ENCODE measurements at regions not wholly inside any gene's neighbourhood (a gene's known extent, or its start where the extent isn't known, plus 50 kb on each side); places are given as distances from the start of the nearest gene placed in this dataset.
"Not testable (repeated sequence)": the region's sequence is repeated elsewhere in the genome, so short reads cannot be mapped to it uniquely, and the experiment has no call there.

DNA sequence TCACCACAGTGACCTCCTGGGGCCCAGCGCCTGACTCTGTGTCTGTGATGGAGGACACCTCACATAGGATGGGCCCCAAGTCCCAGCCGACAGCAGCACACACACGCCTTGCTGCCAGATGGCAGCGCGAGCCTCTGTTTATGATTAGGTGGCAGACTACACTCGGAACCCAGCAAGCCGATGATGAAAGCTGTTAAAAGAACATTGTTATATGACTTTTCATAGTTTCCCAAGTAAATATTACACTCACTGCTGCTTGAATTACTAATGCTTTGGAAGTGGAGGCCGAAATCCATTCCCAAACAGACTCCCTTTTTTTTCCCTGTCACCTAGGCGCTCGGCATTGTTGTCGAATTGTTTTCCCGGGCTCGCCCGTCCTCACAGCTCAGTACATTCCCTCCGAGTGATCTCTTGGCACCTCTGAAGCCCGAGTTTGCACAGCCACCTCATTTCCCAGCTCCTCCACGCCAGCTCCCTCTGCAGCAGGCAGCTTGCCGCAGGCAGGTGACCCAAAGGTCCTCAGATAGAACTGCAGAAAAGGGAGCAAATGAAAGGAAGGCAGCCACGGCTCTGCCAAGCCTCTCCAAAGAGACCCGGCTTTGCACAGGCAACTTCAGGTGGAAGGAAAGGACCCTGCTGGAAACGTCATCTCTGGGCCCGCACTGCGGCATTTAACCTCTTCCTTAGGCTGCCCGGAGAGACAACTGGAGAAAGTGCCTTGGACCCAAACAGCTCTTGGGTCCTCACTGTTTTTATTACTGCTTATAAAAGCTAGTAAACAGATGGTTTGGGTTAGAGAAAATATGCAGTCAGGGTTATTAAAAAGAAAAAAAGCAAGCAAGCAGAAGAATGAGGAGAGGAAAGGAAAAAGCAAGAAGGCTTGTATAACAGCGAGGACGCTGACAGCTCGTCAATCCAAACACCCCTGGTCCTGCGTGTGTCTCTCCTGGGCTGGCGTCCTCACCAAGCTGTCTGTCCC lies 72.2 kb upstream of the SLC25A33 start:
- no peak for DNase-seq (ENCODE audit: low read depth)

DNA sequence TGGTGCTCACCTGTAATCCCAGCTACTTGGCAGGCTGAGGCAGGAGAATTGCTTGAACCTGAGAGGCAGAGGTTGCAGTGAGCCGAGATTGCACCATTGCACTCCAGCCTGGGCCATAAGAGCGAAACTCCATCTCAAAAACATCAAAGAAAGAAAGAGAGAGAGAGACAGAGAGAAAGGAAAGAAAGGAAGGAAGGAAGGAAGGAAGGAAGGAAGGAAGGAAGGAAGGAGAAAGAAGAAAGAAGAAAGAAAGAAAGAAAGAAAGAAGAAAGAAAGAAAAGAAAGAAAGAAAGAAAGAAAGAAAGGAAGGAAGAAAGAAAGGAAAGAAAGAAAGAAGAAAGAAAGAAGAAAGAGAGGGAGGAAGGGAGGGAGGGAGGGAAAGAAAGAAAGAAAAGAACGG lies 69.4 kb upstream of the SLC25A33 start:
- DNase-seq (ENCODE audit: low read depth), result not testable (repeated sequence)

- no peak for DNase-seq (ENCODE audit: low read depth)
These were observed 67.6 kb upstream of the SLC25A33 start for GRCh38 chr1:9471679-9472078.

- no peak for DNase-seq (ENCODE audit: low read depth)
These were observed 66.8 kb upstream of the SLC25A33 start for GRCh38 chr1:9472386-9473031.

DNA sequence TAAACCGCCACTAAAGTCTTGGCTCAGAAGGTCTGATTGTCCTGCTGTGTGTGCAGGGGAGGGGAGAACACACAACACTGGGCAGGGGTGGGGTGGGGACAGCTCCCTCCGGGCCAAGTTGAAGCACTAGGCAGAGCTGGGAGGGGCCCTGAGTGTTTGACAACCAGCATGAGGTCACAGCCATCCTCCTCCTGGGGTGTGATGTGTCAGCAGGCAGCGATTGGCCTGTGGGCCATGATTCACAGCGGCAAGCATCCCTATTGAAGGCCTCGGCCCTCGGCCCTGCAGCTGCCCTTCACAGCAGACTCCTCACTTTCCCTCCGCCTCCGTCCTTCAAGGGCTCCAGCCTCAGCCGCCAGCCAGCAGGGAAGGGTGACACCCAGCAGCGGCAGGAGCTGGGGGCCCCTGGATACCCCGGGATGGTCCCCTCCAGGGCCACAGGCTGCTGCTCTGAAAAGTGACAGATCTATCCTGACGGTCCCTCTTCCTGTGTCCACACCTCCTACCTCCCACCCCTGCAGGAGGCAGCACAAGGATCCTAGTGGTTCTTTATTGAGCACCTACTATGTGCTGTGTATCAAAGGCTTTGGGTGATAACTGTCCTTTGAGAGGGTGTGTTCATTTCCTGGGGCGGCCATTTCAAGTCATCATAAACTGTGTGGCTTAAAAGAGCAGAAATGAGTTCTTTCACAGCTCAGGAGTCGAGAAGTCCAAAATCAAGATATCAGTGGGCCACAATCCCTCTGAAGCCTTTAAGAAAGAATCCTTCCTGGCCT lies 66.0 kb upstream of the SLC25A33 start:
- DNase-seq (ENCODE audit: low read depth), result peak; percentile 58

- no peak for DNase-seq (ENCODE audit: low read depth)
These were observed 64.1 kb upstream of the SLC25A33 start for GRCh38 chr1:9475061-9475627.

- DNase-seq (ENCODE audit: low read depth), result no peak
These were observed 62.3 kb upstream of the SLC25A33 start for GRCh38 chr1:9476790-9477463.

DNA sequence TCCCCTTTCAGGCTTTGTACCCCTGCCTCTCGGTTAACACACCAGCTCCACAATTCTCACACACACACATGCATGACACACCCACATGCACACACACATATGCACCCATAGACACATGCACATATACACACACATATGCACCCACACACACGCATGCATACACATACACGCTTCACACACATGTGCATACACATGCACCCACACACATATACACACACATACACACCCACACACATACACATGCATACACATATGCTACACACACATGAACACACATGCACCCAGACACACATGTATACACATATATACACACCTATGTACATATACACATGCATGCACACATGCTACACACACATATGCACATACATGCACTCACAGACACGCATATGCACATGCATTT lies 61.7 kb upstream of the SLC25A33 start:
- DNase-seq (ENCODE audit: low read depth), result no peak

GRCh38 chr1:9478021-9478420 lies 61.2 kb upstream of the SLC25A33 start:
- no peak for DNase-seq (ENCODE audit: low read depth)

DNA sequence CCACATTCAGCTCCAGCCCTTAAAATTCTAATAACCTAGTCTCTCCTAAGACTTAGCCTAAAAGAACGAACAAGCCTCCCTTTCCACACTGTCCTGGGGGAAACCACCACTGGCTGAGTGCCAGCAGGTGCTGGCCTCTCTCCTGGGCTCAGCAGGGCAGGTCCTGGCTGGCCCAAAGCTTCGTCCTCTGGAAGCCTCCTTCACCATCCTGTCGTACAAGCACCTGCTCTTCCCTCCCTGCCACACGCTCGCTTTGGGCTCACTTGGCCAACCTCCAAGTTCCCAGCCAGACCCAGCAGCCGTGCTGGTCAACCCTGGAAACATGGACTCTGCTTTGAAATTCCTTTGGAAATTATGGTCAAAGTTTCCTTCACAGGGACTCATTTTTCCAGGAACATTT lies 58.2 kb upstream of the SLC25A33 start:
- DNase-seq (ENCODE audit: low read depth), result no peak

- DNase-seq (ENCODE audit: low read depth), result no peak
These were observed 56.9 kb upstream of the SLC25A33 start for GRCh38 chr1:9482403-9482802.

DNA sequence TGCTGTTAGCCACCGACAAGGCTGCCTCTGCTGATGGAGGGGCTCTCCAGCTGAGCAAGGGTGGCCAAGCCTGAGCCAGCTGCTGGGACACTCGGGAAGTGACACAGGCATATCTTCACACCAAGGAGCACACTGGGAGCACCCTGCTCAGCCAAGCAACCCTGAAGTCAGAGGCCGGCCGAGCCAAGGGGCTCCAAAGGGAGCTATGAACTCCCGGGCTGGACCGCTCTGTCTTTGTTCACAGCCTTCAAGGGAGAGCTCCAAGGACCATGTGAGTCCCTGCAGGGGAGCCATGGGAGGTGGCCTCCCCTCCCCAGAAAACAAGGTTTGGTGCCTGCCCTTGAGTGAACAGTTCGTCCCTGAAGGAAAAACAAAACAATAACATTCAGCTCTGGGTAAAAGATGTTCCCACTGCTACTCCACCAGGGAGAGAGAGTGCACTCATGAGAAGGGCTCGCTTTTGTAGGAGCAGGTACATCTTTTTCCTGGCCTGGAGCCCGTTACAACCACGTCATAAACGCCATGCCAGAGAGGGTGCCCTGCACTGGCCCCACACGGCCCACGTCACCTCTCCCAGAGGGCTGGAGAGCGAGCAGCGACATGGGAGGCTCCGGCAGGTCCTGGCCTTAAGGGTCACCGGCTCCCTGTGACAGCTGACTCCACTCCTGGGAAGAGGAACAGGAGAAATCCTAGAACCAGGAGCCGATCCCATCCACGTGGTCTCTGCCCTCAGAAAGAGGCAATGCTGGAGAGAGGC lies 56.3 kb upstream of the SLC25A33 start:
- no peak for DNase-seq (ENCODE audit: low read depth)

GRCh38 chr1:9486466-9487140 lies 52.7 kb upstream of the SLC25A33 start:
- no peak for DNase-seq (ENCODE audit: low read depth)

All from HS-27A (cell line).